HG03469 (cell line): ENCODE measurements at regions not wholly inside any gene's neighbourhood (a gene's known extent, or its start where the extent isn't known, plus 50 kb on each side); places are given as distances from the start of the nearest gene placed in this dataset.
"Not testable (repeated sequence)": the region's sequence is repeated elsewhere in the genome, so short reads cannot be mapped to it uniquely, and the experiment has no call there.

Source experiments
- ATAC-seq: cut with Tn5 transposase; IDR thresholded peaks from one replicate; pipeline ENCODE4 v1.9.1; 2021; ENCODE audit warnings: mild to moderate bottlenecking, moderate library complexity, moderate number of reproducible peaks; ENCODE audit not compliant: unreplicated experiment

DNA sequence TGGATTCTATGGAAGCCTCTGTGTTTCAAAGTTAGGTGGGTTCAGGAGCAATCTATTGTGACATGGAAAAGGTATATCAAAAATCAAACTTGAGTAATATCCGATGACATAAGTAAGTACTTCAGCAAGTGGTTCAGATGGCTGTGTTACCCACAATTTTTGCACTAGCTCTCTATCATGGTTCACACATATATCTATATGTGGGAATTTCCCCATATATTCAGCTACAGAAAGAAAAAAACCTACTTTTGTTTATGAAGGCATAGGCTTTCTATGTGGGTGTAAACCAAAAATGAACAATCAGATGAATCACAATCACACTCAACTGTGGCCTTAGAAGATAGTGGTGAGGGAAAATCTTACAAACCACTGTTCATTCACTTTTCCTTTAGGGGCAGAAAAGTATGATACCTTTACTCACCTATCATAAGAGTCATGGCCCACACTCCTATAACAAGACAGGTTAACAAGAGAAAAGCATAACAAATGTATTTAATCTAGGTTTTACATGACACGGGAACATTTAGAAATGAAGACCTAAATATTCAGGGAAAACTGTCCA lies 449.6 kb upstream of the HTR1E start:
- no peak for ATAC-seq

DNA sequence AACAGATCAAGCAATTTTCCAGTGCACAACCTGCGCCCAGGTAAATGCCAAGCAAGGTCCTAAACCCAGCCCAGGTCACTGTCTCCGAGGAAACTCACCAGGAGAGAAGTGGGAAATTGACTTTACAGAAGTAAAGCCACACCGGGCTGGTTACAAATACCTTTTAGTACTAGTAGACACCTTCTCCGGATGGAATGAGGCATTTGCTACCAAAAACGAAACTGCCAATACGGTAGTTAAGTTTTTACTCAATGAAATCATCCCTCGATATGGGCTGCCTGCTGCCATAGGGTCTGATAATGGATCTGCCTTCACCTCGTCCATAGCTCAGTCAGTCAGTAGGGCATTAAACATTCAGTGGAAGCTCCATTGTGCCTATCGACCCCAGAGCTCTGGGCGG lies 459.0 kb upstream of the HTR1E start:
- ATAC-seq = not testable (repeated sequence)

DNA sequence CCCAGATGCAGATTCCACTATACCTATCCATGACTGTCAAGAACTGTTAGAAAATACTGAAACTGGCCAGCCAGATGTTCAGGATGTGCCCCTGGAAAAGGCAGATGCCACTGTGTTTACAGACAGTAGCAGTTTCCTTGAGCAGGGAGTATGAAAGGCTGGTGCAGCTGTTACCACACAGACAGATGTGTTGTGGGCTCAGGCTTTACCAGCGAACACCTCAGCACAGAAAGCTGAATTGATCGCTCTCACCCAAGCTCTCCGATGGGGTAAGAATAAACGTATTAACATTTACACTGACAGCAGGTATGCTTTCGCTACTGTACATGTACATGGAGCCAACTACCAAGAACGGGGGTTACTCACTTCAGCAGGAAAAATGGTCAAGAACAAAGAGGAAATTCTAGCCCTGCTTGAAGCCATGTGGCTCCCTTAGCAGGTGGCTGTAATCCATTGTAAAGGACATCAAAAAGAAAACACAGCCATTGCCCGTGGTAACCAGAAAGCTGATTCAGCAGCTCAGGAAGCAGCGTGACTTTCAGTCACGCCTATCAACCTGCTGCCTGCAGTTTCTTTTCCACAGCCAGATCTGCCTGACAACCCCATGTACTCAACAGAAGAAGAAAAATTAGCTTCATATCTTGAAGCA lies 459.7 kb upstream of the HTR1E start:
- no peak for ATAC-seq

DNA sequence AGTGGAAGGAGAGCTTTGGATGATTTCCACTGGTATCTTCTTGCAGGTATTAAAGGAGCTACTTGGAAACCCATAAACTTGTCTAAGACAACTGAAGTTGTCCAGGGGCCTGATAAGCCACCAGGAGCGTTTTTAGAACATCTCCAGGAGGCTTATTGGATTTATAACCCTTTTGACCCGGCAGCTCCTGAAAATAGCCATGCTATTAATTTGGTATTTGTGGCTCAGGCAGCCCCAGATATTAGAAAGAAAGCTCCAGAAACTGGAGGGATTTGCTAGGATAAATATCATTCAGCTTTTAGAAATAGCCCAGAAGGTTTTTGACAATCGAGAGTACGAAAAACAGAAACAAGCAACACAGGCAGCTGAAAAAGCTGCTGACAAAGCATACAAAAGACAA lies 461.0 kb upstream of the HTR1E start:
- no peak for ATAC-seq

DNA sequence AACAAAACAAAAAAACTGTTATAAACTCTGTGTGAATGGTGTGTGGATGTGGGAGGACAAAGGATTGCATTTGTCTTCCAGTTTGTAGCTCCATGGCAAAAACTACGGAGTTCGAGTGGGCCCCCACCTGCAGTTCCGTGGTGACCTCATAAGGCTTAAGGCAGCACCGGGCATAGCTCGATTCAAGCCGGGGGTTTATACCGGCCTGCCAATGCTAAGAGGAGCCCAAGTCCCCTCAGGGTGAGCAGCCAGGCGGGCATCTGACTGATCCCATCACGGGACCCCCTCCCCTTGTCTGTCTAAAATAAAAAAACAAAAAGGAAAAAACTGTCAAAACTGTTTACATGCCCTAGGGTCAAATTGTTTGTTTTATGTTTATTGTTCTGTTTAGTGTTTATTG lies 463.2 kb upstream of the HTR1E start:
- no peak for ATAC-seq

DNA sequence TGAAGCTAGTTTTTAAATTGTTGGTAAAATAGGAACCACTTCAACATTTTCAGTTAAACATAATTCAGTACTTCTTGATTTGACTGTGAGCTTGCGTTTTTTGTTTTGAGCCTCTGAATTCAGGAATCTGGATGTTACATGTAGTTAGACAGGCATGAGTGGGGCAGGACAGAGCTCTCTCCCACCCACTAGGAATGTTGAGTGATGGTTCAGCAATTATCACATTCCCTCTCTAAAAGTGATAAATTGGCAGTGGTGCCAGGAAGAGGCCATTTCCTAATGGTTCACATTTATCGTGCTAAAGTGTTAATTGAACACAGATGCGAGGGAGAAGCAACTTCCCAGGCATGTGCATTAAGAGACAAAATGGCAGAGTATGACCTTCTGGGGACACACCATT lies 465.5 kb upstream of the HTR1E start:
- no peak for ATAC-seq

DNA sequence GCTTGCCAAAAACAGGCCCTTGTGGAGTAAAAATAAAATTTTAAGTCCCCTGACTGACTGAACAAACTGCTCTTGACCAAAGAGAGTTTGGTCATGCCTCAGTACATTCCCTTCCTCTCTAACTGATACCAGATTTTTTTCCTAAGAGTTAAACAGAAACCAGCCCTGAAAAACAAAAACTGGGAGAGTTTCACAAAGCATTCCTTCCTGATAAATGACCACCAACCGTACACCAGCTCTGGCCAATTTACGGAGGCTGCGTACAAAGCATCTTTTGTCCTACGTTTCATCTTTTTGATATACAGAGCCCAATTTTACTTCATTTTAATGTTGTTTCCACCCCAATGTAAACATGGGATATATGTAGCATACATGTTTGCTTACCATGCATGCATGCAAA lies 477.4 kb upstream of the HTR1E start:
- ATAC-seq = no peak

DNA sequence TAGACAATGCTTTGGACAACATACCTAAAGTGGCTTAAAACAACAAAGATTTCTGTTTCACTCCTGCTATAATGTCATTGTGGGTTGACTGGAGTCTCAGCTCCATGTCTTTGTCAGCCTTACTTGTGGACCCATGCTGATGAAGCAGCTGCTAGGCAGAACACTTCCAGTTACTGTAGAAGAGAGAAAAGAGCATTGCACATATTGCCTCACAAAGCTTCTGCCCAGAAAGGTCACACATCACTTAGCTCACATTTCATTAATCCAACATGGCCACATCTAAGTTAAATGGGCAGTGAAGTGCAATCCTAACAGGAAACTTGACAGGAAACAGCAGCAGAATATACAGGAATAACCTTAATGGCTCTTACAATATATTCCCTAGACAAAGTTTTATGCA lies 480.5 kb upstream of the HTR1E start:
- no peak for ATAC-seq

DNA sequence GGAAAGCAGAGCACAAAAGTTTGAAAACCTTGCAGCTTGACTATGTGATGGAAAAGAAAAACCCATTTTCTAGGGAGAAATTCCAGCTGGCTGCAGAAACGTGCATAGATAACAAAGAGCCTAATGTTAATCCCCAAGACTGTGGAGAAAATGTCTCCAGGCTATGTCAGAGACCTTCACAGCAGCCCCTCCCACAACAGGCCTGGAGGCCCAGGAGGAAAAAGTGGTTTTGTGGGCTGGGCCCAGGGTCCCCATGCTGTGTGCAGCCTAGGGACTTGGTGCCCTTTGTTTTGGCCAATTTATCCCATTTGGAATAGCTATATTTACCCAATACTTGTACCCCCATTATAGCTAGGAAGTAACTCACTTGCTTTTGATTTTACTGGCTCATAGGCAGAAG lies 484.1 kb upstream of the HTR1E start:
- ATAC-seq = no peak

DNA sequence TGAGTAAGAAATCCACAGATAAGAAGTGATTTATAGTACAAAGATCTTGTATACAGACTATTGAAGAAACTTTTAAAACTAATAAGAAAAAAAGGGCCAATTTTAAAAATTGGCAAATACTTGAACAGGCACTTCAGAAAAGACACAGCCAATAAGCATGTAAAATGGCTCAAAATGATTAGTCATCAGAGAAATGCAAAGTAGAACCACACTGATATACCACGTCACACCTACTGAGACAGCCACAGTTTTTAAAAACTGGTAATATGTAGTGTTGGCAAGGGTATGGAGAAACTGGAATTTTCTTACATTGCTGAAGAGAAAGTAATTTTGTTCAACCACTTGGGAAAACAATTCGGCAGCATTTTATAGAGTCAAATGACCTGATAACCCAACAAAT lies 488.9 kb upstream of the HTR1E start:
- no peak for ATAC-seq

DNA sequence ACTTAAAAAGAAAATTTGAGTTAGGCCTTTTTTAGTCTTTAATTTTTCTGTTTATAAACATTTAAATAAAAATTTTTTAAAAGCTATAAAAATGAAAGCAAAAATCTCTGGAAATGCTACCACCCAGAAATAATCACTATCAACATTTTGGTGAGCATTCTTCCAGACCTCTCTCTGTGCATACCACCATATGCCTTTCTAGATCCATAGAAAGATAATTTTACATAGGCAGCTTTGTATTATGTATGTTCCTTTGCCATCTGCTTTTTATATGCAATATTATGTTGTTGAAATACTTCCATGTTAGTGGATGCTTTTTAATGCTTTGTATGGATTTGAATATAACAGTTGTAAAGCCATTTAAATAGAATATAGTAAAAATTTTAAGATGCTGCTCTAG lies 496.7 kb upstream of the HTR1E start:
- ATAC-seq = no peak

DNA sequence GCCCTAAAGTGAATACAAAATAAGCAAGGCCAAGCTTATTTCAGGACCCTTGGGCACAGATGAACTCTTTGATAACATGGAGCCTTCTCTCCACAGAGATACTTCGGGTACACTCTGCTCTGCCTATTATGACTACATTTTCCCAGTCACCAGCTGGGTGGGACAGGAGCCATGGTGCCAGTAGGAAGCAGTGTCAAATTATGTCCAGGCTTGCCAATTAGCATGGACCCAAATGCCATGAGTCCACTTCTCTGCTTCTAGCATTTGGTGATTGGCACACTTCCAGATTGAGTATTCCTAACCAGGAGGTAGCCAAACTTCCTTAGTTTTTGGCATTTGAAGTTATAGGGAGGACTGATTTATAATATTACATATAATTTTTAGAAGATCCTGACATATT lies 513.8 kb upstream of the HTR1E start:
- no peak for ATAC-seq

DNA sequence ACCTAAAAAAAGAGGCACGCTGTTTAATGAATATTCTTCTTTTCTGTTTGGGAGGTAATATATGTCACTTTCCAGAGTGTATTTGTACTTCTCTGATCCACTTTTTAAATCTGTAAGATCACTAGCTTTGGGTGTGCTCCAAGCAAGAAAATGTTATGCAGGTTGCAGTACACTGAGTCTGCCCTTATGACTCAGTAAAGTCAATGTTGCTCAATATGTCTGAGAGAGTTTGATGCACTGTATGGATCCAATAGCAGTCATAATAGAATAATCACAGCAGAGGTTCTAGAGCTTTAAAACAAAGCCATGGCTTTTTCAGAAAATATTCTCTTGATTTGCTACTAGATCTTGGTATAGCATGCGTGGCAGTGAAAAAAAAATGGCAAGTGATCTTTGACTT lies 525.3 kb upstream of the HTR1E start:
- no peak for ATAC-seq

DNA sequence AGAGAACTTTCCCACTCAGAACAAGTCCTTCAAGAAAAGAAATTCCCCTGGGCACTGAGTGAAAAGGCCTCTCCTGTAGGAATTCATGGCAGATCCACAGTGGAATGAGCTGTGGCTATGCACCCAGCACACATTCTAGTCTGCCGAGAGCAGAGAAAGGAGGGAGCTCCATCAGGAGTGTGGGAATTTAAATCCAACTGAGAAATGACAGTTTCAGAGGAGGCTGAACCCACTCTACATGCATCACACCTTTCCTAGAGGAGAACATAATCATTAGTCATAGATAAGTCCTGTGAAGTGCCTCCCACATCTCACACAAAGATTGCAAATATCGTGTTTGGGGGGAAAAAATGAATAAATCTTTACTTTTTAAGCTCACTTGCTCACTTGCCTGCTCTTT lies 530.2 kb upstream of the HTR1E start:
- ATAC-seq = no peak

DNA sequence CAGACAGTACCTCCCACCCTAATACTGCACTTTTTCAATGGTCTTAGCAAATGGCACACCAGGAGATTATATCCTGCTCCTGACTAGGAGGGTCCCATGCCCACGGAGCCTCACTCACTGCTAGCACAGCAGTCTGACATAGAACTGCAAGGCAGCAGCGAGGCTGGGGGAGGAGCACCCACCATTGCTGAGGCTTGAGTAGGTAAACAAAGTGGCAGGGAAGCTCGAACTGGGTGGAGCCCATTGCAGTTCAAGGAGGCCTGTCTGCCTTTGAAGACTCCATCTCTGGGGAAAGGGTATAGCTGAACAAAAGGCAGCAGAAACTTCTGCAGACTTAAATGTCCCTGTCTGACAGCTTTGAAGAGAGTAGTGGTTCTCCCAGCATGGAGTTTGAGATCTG lies 544.5 kb upstream of the HTR1E start:
- ATAC-seq = not testable (repeated sequence)

DNA sequence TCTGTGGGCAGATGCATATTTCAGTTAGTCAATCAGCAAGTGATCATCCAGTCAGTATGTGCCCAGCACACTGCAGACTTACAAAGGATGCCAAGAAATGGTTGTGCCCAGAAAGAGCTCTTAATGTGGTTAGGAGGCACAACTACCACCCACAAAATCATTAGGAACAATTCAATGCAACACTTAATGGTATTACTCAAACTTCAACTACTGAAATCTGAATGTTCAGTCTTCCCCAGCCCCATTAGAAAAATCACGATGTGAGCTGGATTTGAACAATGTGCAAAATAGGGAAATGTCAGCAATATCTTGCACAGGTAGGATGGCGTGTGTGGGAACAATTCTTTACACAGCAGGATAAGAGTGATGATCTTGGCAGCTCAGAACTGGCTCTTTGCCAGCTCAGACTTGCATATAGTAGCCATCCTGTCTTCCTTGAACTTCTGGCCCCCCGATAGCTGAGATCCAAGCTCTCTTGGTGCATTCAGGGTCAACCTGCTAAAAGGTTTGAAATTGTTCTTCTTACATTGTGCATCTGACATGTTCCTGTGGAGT lies 556.7 kb upstream of the HTR1E start:
- no peak for ATAC-seq

DNA sequence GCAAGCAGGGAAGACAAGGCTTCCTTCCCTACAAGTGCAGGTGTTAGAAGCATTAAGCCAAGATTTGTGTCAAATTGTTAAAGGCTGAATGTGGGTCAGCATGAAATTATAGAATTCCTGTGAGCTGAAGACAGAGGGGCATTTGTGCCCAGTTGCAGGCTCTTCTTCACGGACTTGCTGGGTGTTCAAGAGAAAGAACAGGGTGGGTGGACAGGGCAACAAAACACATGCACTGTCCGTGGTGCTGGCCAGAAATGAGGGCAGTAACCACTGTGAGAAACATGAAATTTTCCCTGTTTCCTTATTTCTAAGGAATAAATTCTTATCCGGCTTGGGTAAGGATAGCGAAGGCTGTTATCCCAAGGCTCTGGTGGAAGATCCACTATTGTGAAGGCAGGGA lies 579.5 kb upstream of the HTR1E start:
- no peak for ATAC-seq

DNA sequence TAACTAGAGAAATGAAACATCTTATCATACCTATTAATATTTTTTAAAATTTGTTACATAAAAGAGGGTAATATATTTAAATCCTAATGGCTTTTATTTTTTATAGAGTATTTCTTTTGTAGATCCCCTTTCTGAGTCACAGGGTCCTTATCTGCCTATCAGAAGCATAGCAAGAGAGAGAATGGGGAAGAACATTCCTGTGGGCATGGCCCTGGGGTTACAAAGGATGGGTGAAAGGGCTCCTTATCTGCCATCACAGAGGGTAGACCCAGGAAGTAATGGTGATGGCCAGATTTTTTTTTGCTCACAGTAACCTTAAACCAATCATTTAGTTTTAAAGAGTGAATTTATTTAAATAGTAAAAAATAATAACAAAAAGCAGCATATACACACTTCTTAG lies 582.1 kb upstream of the HTR1E start:
- no peak for ATAC-seq

DNA sequence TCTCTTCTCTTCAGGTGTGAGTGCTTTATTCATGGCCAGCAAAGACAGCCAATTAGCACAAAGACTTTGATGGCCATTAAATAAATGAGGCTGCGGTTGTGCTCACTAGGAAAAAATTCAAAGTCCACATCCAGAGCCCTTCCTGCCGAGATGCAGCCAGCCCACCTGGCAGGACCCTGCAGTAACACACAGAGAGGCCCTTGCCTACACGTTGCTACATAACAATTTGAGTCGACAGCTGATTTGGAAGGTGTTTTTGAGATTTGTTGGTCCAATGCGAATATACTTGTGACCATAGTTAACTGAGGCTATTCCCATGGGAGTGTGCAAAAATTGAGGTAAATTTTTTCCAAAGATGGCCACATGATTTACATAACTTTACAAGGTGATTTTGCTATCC lies 605.4 kb upstream of the HTR1E start:
- ATAC-seq = no peak

DNA sequence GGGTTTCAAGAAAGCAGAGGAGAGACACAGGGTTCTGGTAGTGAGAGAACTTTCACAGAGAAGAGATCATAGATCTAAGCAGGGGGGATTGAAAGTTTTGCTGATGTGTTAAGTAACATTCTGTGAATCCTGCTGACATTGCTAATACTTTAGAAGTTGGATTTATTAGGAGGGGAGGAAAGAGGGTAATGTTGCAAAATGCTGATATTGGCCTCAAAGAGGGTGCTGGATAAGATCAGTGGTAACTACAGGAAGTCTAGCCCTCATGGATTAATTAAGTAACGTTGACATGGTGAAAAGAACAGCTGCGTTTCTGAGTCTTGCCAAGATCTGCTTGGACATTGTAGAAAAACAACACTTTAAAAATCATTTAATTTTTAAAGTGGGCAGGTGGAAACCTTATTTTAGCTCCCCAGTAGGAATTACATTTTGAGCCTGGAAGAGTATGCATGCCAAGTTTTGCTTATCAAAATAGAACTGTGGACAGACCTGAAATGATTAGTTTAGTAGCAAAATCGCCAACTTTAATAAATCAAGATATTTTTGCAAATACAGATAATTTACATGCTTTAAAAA lies 606.0 kb upstream of the HTR1E start:
- no peak for ATAC-seq

DNA sequence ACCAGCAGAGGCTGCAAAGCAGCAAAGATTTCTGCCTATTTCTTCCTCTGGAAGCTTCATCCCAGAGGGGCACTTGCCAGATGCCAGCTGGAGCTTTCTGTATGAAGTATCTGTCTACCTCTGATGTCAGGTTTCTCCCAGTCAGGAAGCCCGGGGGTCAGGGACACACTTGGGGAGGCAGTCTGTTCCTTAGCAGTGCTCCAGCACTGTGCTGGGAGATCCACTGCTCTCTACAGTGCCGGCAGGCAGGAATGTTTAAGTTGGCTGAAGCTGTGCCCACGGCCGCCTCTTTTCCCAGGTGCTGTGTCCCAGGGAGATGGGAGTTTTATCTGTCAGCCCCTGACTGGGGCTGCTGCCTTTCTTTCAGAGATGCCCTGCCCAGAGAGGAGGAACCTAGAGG lies 631.1 kb upstream of the HTR1E start:
- ATAC-seq = no peak

DNA sequence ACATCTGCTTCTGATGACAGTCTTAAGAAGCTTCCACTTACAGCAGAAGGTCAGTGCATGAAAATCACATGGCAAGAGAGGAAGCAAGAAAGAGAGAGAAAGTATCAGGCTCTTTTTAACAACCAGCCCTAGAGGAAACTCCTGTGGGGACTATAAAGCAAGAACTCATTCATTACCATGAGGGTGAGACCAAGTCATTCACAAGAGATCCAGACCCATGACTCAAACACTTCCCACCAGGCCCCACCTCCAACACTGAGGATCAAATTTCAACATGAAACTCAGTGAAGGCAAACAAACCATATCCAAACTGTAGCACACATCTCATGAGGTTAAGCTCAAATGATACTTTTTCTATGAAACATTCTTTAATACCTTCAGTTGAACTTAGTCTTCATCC lies 643.2 kb upstream of the SYNCRIP start:
- ATAC-seq = no peak
